ENCODE measurements at regions not wholly inside any gene's neighbourhood (a gene's known extent, or its start where the extent isn't known, plus 50 kb on each side); places are given as distances from the start of the nearest gene placed in this dataset.

GRCh38 chr5:42924686-42925085 is 113.0 kb upstream of the SELENOP start:
- Histone ChIP-seq H3K36me3 (ENCODE audit: insufficient read depth, insufficient read length, low read length) (no peaks in the 10 kb centered on the region), H3K27me3 (ENCODE audit: insufficient read depth, insufficient read length) (no peaks in the 10 kb centered on the region), H3K4me3 (ENCODE audit: insufficient read length, low read depth) (no peak overlapping the region), H3K9ac (ENCODE audit: insufficient read length, low read depth) (no peak overlapping the region), H3K9me3 (ENCODE audit: insufficient read depth, low read length) (no peaks in the 10 kb centered on the region; the same call in 1 of the 2 replicates), H3K4me1 (ENCODE audit: insufficient read depth, insufficient read length) (no peaks in the 10 kb centered on the region)
- DNase-seq (ENCODE audit: low read depth, low spot score), result no peak
- TF ChIP-seq SUZ12 (IDR thresholded peaks at IDR 0.05; ENCODE audit: extremely low read depth, insufficient read depth, insufficient read length) (no peak), ZNF274 (IDR thresholded peaks at IDR 0.05; ENCODE audit: low read depth, low read length) (no peak), YY1 (IDR thresholded peaks at IDR 0.05; ENCODE audit: insufficient read depth, insufficient read length) (no peak)

- no peaks in the 10 kb centered on the region; the same call in 1 of the 2 replicates for H3K9me3 ChIP-seq (ENCODE audit: insufficient read depth, low read length)
- H3K4me1 ChIP-seq (ENCODE audit: insufficient read depth, insufficient read length), result no peaks in the 10 kb centered on the region
- no peaks in the 10 kb centered on the region for H3K36me3 ChIP-seq (ENCODE audit: insufficient read depth, insufficient read length, low read length)
- no peak overlapping the region for H3K9ac ChIP-seq (ENCODE audit: insufficient read length, low read depth)
- no peak for DNase-seq (ENCODE audit: low read depth, low spot score)
- no peak overlapping the region for H3K4me3 ChIP-seq (ENCODE audit: insufficient read length, low read depth)
- H3K27me3 ChIP-seq (ENCODE audit: insufficient read depth, insufficient read length), result no peaks in the 10 kb centered on the region
- TF ChIP-seq SUZ12 (IDR thresholded peaks at IDR 0.05; ENCODE audit: extremely low read depth, insufficient read depth, insufficient read length), result no peak
- TF ChIP-seq ZNF274 (IDR thresholded peaks at IDR 0.05; ENCODE audit: low read depth, low read length), result no peak
Observed at GRCh38 chr5:42924226-42924625, 112.5 kb upstream of the SELENOP start.

- H3K9me3 ChIP-seq (ENCODE audit: insufficient read depth, low read length), result no peaks in the 10 kb centered on the region; the same call in 1 of the 2 replicates
- no peaks in the 10 kb centered on the region for H3K4me1 ChIP-seq (ENCODE audit: insufficient read depth, insufficient read length)
- H3K4me3 ChIP-seq (ENCODE audit: insufficient read length, low read depth), result no peak overlapping the region
- H3K27me3 ChIP-seq (ENCODE audit: insufficient read depth, insufficient read length), result no peaks in the 10 kb centered on the region
- no peaks in the 10 kb centered on the region for H3K36me3 ChIP-seq (ENCODE audit: insufficient read depth, insufficient read length, low read length)
- no peak overlapping the region for H3K9ac ChIP-seq (ENCODE audit: insufficient read length, low read depth)
- no peak for DNase-seq (ENCODE audit: low read depth, low spot score)
- TF ChIP-seq YY1 (IDR thresholded peaks at IDR 0.05; ENCODE audit: insufficient read depth, insufficient read length), result no peak
- TF ChIP-seq ZNF274 (IDR thresholded peaks at IDR 0.05; ENCODE audit: low read depth, low read length), result no peak
- TF ChIP-seq SUZ12 (IDR thresholded peaks at IDR 0.05; ENCODE audit: extremely low read depth, insufficient read depth, insufficient read length), result no peak
Observed at GRCh38 chr5:42923710-42924109, 112.0 kb upstream of the SELENOP start.

GRCh38 chr5:42919600-42919999 is 107.9 kb upstream of the SELENOP start:
- H3K27me3 ChIP-seq (ENCODE audit: insufficient read depth, insufficient read length), result no peaks in the 10 kb centered on the region
- H3K9me3 ChIP-seq (ENCODE audit: insufficient read depth, low read length), result no peaks in the 10 kb centered on the region; the same call in 1 of the 2 replicates
- no peak overlapping the region for H3K9ac ChIP-seq (ENCODE audit: insufficient read length, low read depth)
- no peak overlapping the region for H3K4me3 ChIP-seq (ENCODE audit: insufficient read length, low read depth)
- H3K4me1 ChIP-seq (ENCODE audit: insufficient read depth, insufficient read length), result no peaks in the 10 kb centered on the region
- DNase-seq (ENCODE audit: low read depth, low spot score), result no peak
- H3K36me3 ChIP-seq (ENCODE audit: insufficient read depth, insufficient read length, low read length), result no peaks in the 10 kb centered on the region
- no peak for TF ChIP-seq ZNF274 (IDR thresholded peaks at IDR 0.05; ENCODE audit: low read depth, low read length)

- Histone ChIP-seq H3K27me3 (ENCODE audit: insufficient read depth, insufficient read length) (no peaks in the 10 kb centered on the region), H3K36me3 (ENCODE audit: insufficient read depth, insufficient read length, low read length) (no peaks in the 10 kb centered on the region), H3K4me3 (ENCODE audit: insufficient read length, low read depth) (no peak overlapping the region), H3K9me3 (ENCODE audit: insufficient read depth, low read length) (no peaks in the 10 kb centered on the region), H3K4me1 (ENCODE audit: insufficient read depth, insufficient read length) (no peaks in the 10 kb centered on the region), H3K9ac (ENCODE audit: insufficient read length, low read depth) (no peak overlapping the region)
- DNase-seq (ENCODE audit: low read depth, low spot score), result no peak
- TF ChIP-seq SUZ12 (IDR thresholded peaks at IDR 0.05; ENCODE audit: extremely low read depth, insufficient read depth, insufficient read length) (no peak), YY1 (IDR thresholded peaks at IDR 0.05; ENCODE audit: insufficient read depth, insufficient read length) (no peak), ZNF274 (IDR thresholded peaks at IDR 0.05; ENCODE audit: low read depth, low read length) (no peak)
Observed at GRCh38 chr5:42915306-42915866, 103.7 kb upstream of the SELENOP start.

GRCh38 chr5:42912184-42912798 is 100.6 kb upstream of the SELENOP start:
- Histone ChIP-seq H3K9me3 (ENCODE audit: insufficient read depth, low read length) (no peaks in the 10 kb centered on the region), H3K9ac (ENCODE audit: insufficient read length, low read depth) (no peak overlapping the region), H3K4me1 (ENCODE audit: insufficient read depth, insufficient read length) (no peaks in the 10 kb centered on the region), H3K4me3 (ENCODE audit: insufficient read length, low read depth) (no peak overlapping the region), H3K36me3 (ENCODE audit: insufficient read depth, insufficient read length, low read length) (no peaks in the 10 kb centered on the region), H3K27me3 (ENCODE audit: insufficient read depth, insufficient read length) (peaks cover 15% of the 10 kb centered on the region)
- no peak for DNase-seq (ENCODE audit: low read depth, low spot score)
- TF ChIP-seq SUZ12 (IDR thresholded peaks at IDR 0.05; ENCODE audit: extremely low read depth, insufficient read depth, insufficient read length) (no peak), YY1 (IDR thresholded peaks at IDR 0.05; ENCODE audit: insufficient read depth, insufficient read length) (no peak), ZNF274 (IDR thresholded peaks at IDR 0.05; ENCODE audit: low read depth, low read length) (no peak)

- no peak overlapping the region for H3K9ac ChIP-seq (ENCODE audit: insufficient read length, low read depth)
- no peaks in the 10 kb centered on the region for H3K4me1 ChIP-seq (ENCODE audit: insufficient read depth, insufficient read length)
- H3K27me3 ChIP-seq (ENCODE audit: insufficient read depth, insufficient read length), result peaks cover 19% of the 10 kb centered on the region
- no peaks in the 10 kb centered on the region for H3K36me3 ChIP-seq (ENCODE audit: insufficient read depth, insufficient read length, low read length)
- H3K9me3 ChIP-seq (ENCODE audit: insufficient read depth, low read length), result no peaks in the 10 kb centered on the region
- no peak for TF ChIP-seq YY1 (IDR thresholded peaks at IDR 0.05; ENCODE audit: insufficient read depth, insufficient read length)
- H3K4me3 ChIP-seq (ENCODE audit: insufficient read length, low read depth), result peak overlapping the region; percentile 22
- peak; percentile 64 for DNase-seq (ENCODE audit: low read depth, low spot score)
Observed at GRCh38 chr5:42908509-42909488, 97.1 kb upstream of the SELENOP start.
